PC-3 (cell line): ENCODE measurements at regions not wholly inside any gene's neighbourhood (a gene's known extent, or its start where the extent isn't known, plus 50 kb on each side); places are given as distances from the start of the nearest gene placed in this dataset.

Experiments used
- ATAC-seq: fragments of 200-7000 bp; cut with Tn5 transposase; 2 replicates; pipeline ENCODE4 v1.9.1; 2020; ENCODE audit warnings: mild to moderate bottlenecking, moderate library complexity
- BruUV-seq: library from RNA; stranded (reverse); fragments of 400-500 nt; replicated peaks from 2 replicates; lab custom pipeline; 2021; lab: Mats Ljungman, UMichigan
- CTCF ChIA-PET: fragments of 300-600 bp; sonication (Branson Sonifier 250); formaldehyde crosslinking; loops from one replicate; lab custom pipeline; 2022; ENCODE audit warnings: antibody characterized with exemption; lab: Charles Lee
- POLR2A ChIA-PET: fragments of 300-600 bp; sonication (Branson Sonifier 250); formaldehyde crosslinking; loops from one replicate; lab custom pipeline; 2022; ENCODE audit warnings: antibody characterized with exemption; ENCODE audit not compliant: unreplicated experiment; lab: Charles Lee
- DNase-seq: peaks from one replicate; pipeline ENCODE4 v3.0.0-alpha.2; 2015
- H2AFZ ChIP-seq: fragments of 300-600 bp; sonication (generic); 2 replicates; pipeline ENCODE4 v1.6.0; 2016; ENCODE audit warnings: antibody characterized with exemption, low read length
- H3F3A ChIP-seq: fragments of 300-600 bp; sonication (generic); one replicate; pipeline ENCODE4 v1.6.0; 2017; ENCODE audit warnings: antibody characterized with exemption, low read length, control low read depth, mild to moderate bottlenecking; ENCODE audit not compliant: unreplicated experiment
- H3K27ac ChIP-seq: fragments of 300-600 bp; sonication (generic); 2 replicates; pipeline ENCODE4 v1.5.1; 2016; ENCODE audit warnings: mild to moderate bottlenecking, low read length
- H3K27me3 ChIP-seq: fragments of 300-600 bp; sonication (generic); 2 replicates; pipeline ENCODE4 v1.6.1; 2016; ENCODE audit warnings: low read length, mixed read lengths
- H3K36me3 ChIP-seq: fragments of 300-600 bp; sonication (generic); 2 replicates; pipeline ENCODE4 v1.6.1; 2016; ENCODE audit warnings: low read depth, mixed run types, low read length, mixed read lengths
- H3K4me1 ChIP-seq: fragments of 300-600 bp; sonication (generic); 2 replicates; pipeline ENCODE4 v1.5.1; 2016; ENCODE audit warnings: low read length; ENCODE audit not compliant: insufficient read depth
- H3K4me2 ChIP-seq: fragments of 300-600 bp; sonication (generic); 2 replicates; pipeline ENCODE4 v1.6.0; 2016; ENCODE audit warnings: low read length
- H3K4me3 ChIP-seq: fragments of 300-600 bp; sonication (generic); 2 replicates; pipeline ENCODE4 v1.5.1; 2016; ENCODE audit warnings: mild to moderate bottlenecking, low read length, mixed read lengths
- H3K79me2 ChIP-seq: fragments of 300-600 bp; sonication (generic); 2 replicates; pipeline ENCODE4 v1.6.1; 2017; ENCODE audit warnings: low read length, mixed read lengths
- H3K9ac ChIP-seq: fragments of 300-600 bp; sonication (generic); 2 replicates; pipeline ENCODE4 v1.6.0; 2016; ENCODE audit warnings: mild to moderate bottlenecking, low read length
- H3K9me2 ChIP-seq: fragments of 300-600 bp; sonication (generic); replicated peaks from 2 replicates; pipeline ENCODE4 v1.6.1; 2016; ENCODE audit warnings: mixed run types, low read length, mixed read lengths
- H3K9me3 ChIP-seq: fragments of 300-600 bp; sonication (generic); 2 replicates; pipeline ENCODE4 v1.6.1; 2016; ENCODE audit warnings: low read length, mixed read lengths
- H4K20me1 ChIP-seq: fragments of 300-600 bp; sonication (generic); 2 replicates; pipeline ENCODE4 v1.6.1; 2016; ENCODE audit warnings: low read length, mixed read lengths
- CTCF ChIP-seq: fragments of 300-600 bp; sonication (generic); conservative IDR thresholded peaks from 2 replicates; pipeline ENCODE4 v1.5.1; 2017; ENCODE audit warnings: antibody characterized with exemption, low read depth, mild to moderate bottlenecking, low read length
- EZH2 ChIP-seq: fragments of 300-600 bp; sonication (generic); IDR thresholded peaks from one replicate; pipeline ENCODE4 v1.6.1; 2017; ENCODE audit warnings: antibody characterized with exemption, mild to moderate bottlenecking, low read length; ENCODE audit not compliant: unreplicated experiment
- EZH2phosphoT487 ChIP-seq: fragments of 300-600 bp; sonication (generic); IDR thresholded peaks from 2 replicates; pipeline ENCODE4 v1.6.1; 2018; ENCODE audit warnings: mild to moderate bottlenecking, antibody characterized with exemption, low read length, borderline replicate concordance
- intact Hi-C: fragments of 100-400 bp; cut with micrococcal nuclease; formaldehyde crosslinking; loops from 2 replicates; pipeline ENCODE4 v1.9.0; 2023

- intact Hi-C loops, result no loop called here
- no peak for TF ChIP-seq CTCF
- TF ChIP-seq EZH2phosphoT487, result no peak
- Histone ChIP-seq H3K4me1 (no peaks in the 10 kb centered on the region), H3K27ac (no peak overlapping the region), H3K4me2 (no peak overlapping the region), H3F3A (no peaks in the 10 kb centered on the region), H3K4me3 (no peak overlapping the region), H3K27me3 (no peaks in the 10 kb centered on the region), H3K9ac (no peak overlapping the region), H3K9me2 (no peaks in the 10 kb centered on the region), H4K20me1 (no peaks in the 10 kb centered on the region), H3K9me3 (no peaks in the 10 kb centered on the region), H3K79me2 (no peaks in the 10 kb centered on the region), H3K36me3 (no peaks in the 10 kb centered on the region), H2AFZ (no peak overlapping the region)
- POLR2A ChIA-PET, result no interaction called here
- BruUV-seq, result no TSS peak
- DNase-seq (no peak), ATAC-seq (no peak)
- CTCF ChIA-PET, result no interaction called here
Measured at GRCh38 chr6:90387826-90388225, 91.2 kb upstream of the BACH2 start.

GRCh38 chr6:90387383-90387775, 90.7 kb upstream of the BACH2 start:
- no peak overlapping the region for H3K27ac ChIP-seq
- no peaks in the 10 kb centered on the region for H3F3A ChIP-seq
- no peak for TF ChIP-seq EZH2
- no peak for TF ChIP-seq EZH2phosphoT487
- no peak for TF ChIP-seq CTCF
- POLR2A ChIA-PET, result no interaction called here
- H3K36me3 ChIP-seq, result no peaks in the 10 kb centered on the region
- ATAC-seq, result 0 out of 2 replicates have a peak, but pooled peaks have one; percentile 18
- BruUV-seq, result no TSS peak
- H3K4me3 ChIP-seq, result no peak overlapping the region
- H3K9ac ChIP-seq, result no peak overlapping the region
- CTCF ChIA-PET, result no interaction called here
- DNase-seq, result no peak
- intact Hi-C loops, result no loop called here
- H4K20me1 ChIP-seq, result no peaks in the 10 kb centered on the region
- no peak overlapping the region for H2AFZ ChIP-seq
- H3K27me3 ChIP-seq, result no peaks in the 10 kb centered on the region
- H3K4me1 ChIP-seq, result no peaks in the 10 kb centered on the region
- H3K79me2 ChIP-seq, result no peaks in the 10 kb centered on the region
- no peaks in the 10 kb centered on the region for H3K9me2 ChIP-seq
- no peak overlapping the region for H3K4me2 ChIP-seq
- no peaks in the 10 kb centered on the region for H3K9me3 ChIP-seq

- Histone ChIP-seq H2AFZ (no peak overlapping the region), H3K27ac (no peak overlapping the region), H3K9me3 (no peaks in the 10 kb centered on the region), H3K4me1 (no peaks in the 10 kb centered on the region), H3K9ac (no peak overlapping the region), H3K9me2 (no peaks in the 10 kb centered on the region), H3K27me3 (no peaks in the 10 kb centered on the region), H4K20me1 (no peaks in the 10 kb centered on the region), H3K79me2 (no peaks in the 10 kb centered on the region), H3K4me3 (no peak overlapping the region), H3F3A (no peaks in the 10 kb centered on the region), H3K4me2 (no peak overlapping the region), H3K36me3 (no peaks in the 10 kb centered on the region)
- intact Hi-C loops, result no loop called here
- TF ChIP-seq CTCF (no peak), EZH2 (no peak), EZH2phosphoT487 (no peak)
- peak; percentile 31; the same call in 1 of the 2 replicates for ATAC-seq
- DNase-seq, result no peak
- ChIA-PET CTCF (interaction anchor here (0.6 kb wide), 2 partner anchors 418 to 421 kb away, joined by 3 to 5 read pairs; no protein-coding TSS in a partner anchor), POLR2A (no interaction called here)
- BruUV-seq, result no TSS peak
Measured at GRCh38 chr6:90386399-90387382, 90.0 kb upstream of the BACH2 start.
